HG03066 (cell line): ENCODE measurements at regions not wholly inside any gene's neighbourhood (a gene's known extent, or its start where the extent isn't known, plus 50 kb on each side); places are given as distances from the start of the nearest gene placed in this dataset.

ENCODE experiments used
- ATAC-seq: cut with Tn5 transposase; IDR thresholded peaks from one replicate; pipeline ENCODE4 v1.9.1; 2021; ENCODE audit warnings: low read depth; ENCODE audit not compliant: unreplicated experiment

DNA sequence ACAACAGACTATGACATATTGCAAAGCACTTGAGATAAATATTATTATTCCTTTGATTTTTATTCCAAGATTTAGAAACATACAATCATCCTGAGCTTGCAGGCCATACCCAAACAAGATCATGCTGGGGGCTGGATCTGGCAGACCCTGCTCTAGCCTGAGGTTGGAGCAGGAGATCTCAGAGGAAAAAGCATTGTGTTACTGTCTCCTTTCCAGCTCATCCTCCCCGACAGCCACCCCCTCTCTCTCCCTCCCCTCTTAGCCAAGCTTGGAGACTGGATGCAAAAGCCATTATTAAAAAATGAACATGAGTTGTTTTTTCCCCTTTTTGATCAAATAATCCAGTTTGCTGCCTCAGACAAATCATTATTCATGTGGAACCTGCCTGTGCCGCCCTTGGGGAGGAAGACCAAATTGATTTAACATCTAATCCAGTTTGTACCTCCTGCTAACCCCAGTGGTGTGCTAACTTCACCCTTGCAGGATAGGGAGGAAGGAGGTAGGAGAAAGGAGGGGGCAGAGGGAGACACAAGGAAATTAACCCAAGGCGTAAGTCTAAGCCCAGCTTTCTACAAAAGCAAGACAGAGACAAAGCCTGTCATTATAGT is 565.8 kb upstream of the TBX3 start:
- ATAC-seq, result no peak

DNA sequence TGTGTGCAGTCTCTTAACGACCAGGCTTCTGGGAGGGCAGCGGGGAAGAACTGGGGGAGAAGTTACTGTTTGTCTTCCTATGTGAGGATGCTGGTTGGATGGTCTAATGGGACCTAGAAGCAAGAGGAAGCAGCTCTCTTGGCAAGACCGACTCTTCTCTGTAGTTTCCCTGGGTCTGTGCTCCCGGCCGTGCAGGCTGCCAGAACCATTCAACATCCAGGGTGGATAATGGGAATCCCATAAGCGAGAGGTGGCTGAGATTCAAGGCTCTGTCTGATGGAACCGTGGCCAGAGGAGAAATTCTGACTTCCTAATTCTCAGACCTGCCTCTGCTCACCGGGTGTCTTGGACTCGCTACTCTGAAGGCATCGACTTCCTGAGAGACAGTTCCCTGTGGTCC is 561.0 kb upstream of the TBX3 start:
- no peak for ATAC-seq

DNA sequence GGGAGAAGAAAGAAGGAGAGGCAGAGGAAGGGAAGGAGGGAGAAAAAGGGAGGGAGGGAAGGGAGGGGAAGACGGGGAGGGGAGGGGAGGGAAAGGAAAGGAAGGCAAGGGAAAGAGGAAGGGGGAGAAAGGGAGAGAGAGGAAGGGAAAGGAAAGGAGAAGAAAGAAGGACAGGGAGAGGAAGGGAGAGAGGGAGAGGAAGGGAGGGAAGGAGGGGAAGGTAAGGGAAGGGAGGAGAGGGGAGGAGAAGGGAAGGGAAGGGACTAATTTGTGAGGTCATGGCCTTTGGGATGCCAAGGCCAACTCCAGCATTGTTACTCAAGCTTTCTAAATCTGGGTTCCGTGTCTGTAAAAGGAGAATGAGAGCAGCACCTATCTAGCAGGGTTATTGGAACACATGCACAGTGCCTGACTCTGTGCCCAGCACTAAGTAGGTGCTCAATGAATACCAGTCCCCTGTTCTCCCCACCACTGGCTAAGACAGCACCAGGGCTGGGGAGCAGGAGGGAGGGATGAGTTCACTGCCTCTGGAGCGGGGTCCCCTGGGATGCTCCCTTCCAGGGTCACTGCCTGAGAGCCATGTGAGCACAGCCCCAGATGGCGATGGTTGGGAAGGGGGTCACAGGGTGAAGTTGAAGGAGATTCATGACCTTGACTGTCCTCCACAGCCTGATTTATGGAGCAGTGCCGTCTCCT is 560.1 kb upstream of the TBX3 start:
- ATAC-seq, result no peak

DNA sequence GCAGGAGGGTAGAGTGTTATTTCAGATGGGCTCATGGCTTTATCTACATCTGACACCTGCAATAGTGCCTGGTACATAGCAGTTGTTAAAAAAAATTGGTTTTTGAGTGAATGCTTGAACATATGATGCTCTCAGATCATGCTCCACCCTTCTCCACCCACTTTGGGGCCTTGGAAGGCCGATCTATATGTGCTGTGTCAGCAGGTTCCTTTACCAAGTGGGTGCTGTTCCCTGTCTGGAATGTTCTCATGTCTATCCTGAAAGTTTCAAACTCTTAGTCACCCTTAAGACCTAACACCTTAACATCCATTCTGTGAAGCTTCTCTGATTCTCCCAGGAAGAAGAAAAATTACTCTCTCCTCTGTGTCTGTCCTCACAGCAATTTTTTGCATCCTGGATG is 556.3 kb upstream of the TBX3 start:
- no peak for ATAC-seq

DNA sequence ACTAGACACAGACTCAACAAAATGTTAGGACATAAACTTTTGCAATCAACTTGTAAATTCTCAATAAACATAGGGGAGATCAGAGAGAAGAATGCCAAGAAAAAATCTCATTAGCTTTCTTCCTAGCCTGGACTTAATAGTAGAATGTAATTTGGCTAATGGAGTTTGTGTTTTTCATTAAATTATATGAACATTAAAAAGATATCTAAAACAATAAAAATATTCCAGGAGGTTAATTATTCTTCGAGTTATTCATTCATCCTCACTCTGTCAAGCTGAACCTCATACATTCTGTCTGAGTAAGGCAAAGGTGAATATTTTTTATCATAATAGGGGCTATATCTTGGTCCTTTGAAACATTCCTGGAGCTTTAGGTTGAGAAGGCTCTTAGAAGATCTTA is 551.9 kb upstream of the TBX3 start:
- no peak for ATAC-seq

DNA sequence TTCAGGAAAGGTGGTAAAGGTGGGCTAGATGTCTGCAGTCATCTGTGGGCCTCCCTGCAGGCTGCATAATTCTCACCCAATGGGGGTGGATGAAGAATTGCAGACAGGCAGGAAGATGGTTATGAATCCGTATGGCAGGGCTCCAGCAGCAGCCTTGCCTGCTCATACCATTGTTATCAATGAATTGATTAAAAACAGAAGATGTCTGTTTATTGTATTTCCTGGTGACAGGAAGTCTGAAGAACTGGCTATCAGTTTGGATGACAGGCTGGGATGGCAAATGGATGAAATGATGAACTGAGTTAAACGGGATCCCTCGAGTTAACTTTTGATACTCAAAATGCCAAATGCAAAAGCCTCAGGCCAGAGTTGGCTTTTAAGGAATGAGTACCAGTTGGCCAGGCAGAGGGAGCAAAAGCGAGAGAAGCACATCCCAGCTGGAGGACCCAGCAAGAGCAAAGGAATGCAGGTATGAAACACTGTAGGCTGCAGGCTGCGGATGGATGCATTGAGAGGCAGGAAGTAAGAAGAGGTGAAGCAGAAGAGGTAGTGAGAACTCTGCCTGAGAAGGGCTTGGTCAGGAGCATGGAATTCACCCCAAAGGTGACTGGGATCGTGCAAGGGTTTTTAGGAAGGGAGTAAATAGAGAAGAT is 550.0 kb upstream of the TBX3 start:
- ATAC-seq, result no peak

DNA sequence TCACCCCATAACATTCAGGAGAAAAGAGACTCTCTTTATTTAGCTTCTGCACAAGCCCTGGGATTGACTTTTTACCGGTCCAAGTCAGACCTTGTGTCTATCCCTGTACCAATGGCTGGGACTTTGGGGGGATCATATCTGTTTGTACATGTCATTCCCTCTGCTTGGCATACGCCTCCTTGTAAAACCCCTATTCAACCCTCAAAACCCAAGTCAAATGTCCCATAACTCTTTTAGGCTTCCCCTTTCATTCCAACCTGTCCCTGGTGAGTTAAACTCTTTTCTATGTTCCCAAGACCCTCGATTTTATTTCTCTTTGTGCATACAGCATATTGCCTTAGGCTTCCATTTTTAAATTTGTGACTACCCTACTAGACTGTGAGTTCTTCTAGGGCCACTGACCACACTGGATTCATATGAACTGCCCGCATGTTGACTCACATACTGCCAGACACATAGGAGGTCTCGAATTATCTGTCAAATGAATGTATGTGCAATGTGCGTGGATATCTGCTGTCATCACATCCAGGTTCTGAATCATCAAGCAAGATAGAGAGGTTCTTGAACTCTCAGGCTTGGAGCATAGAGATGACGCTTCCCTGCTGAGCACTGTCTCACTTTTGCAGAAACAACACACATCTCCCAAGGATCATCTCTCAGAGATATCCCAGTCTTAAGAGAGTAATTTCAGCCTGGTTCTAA is 548.6 kb upstream of the TBX3 start:
- no peak for ATAC-seq

DNA sequence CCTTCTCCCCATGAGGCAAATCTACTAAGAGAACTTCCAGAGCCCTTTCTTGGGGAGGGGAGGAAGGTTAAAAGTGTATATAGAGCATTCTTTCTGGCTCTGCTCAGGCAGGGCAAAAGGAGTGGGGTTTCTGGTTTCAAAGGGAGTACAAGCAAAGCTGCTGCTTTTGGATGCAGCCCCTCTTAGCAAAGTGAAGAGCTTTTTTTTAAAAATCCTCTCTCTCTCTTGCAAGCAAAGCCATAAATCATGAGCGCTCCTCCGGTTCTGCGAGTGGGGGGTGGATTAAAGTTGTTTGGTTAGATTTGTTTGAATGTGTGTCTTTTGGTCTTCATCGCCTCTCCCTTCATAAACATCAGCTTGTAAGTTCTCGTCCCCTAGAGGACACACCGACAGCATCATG is 546.6 kb upstream of the TBX3 start:
- ATAC-seq, result no peak

DNA sequence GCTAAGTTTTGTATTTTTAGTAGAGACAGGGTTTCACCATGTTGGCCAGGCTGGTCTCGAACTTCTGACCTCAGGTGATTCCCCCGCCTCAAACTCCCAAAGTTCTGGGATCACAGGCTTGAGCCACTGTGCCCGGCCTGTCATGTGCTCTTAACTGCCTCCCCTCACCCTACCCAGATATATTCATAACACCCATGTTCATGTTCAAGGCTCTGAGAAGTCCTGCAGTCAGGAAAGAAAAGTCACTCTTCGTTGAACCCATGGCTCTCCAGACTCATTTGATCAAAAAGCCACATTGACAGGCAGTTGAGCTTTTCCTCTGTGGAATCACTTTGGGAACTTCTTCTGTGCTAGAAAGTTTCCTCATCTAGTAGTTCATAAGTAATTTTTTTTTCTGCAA is 545.5 kb upstream of the TBX3 start:
- ATAC-seq, result no peak

DNA sequence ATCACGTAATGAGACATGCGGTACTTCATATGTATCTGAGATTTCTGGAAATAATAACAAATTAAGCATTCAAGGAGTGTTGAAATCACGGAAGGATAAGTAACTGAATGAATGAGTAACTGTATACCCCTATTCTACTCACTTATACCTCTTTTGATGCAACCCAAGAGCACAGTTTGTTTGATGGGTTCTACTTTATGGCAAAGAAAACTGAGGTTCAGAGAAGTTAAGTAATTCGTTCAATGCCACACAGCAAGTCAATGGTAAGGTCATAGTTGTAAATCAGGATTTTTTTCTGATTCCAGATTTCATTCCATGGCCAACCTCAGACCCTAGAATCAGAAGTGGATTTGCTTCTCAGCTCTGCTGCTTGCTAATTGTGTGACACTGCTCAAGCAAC is 544.5 kb upstream of the TBX3 start:
- no peak for ATAC-seq

DNA sequence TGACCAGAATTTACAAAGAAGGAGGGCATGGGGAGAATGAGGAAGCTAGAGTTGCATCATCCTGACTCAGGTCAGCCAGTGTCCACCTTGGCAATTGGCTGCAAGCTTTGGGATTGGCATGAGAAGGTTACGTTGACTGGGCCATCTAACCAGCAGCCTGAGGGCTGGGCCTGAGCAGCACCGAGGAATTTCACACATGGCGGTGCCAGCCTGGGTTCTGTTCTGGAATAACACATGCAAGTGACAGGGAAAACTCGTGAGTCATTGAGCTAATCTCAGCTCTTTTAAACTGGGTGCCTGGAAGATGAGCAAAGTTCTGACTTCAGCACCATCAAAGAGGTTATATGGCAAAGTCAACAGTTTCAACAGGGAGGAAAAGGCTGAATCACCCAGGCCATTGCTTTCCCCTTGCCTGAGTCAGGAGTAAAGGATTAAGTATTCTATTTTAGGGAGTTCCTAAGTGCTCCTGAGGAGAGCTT is 543.2 kb upstream of the TBX3 start:
- no peak for ATAC-seq

DNA sequence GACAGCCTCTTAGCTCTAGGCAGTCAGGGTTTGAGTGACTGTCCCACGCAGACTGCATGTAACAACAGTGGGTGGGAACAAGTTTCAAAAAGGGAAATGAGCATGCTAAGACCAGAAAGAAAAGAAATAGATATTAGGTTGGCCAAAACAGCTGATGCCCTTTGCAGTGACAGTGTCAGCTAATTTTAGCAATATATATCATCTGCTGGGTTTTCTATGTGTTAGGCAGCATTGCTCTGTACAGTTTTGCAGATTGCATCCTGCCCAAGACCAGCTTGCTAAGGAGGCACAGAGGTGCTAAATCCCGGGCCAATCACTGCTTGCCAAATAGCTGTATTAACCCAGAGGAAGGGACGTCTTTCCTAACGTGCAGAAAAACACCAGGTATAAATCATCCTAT is 541.9 kb upstream of the TBX3 start:
- ATAC-seq, result no peak

DNA sequence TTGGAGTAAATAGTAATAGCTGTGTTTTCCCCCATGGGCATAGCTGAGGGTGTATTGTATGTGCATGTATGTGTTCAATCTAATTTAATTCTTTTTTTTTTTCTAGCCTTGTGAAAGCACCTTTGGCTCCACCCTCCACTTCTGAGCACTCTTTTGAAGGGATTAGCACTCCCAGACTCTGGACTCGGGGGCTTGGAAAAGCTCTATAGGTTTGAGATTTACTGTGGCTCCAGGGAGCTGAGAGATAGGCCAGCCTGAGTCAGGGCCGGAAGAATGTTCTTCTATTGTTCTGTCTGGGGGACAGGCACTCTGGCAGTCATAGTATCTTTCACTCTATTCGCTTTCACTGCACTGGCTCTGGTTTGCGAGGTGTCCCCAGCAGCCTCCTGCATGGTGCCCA is 540.0 kb upstream of the TBX3 start:
- no peak for ATAC-seq

DNA sequence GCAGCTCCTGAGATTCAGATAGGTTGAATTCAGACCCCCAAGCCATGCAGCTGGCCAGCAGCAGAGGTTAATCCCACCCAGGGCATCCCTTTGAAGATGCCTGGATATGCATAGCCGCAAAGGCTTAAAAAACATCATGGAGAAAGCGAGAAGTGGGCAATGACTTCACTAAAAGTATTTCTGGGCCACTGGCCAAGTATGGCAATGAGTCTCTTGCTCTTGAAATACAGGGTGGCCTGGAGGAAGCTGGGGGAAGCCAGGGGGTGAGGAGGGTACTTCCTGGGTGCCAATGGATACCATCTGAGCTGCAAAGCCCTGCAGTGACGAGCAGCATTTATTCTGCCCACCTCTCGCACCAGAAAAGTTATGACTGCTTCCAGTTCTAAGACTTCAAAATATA is 539.3 kb upstream of the TBX3 start:
- no peak for ATAC-seq

DNA sequence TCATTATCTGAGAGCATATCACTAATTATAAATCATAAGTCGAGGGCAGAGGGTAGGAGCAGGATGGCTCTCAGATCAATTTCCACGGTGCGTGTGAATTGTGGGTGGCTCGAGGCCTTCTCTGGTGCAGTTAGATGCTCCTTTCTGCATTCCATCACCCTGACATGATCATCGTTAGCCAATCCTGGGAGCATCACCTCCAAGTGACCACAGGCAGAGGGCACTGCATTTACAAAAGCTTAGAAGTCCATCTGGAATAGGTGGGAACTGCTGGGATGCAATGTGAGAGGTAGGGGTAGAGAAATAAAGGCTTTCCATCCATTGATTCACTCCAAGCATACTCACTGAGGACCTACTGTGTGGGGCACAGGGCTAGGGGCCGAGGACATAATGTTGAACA is 538.2 kb upstream of the TBX3 start:
- ATAC-seq, result no peak

DNA sequence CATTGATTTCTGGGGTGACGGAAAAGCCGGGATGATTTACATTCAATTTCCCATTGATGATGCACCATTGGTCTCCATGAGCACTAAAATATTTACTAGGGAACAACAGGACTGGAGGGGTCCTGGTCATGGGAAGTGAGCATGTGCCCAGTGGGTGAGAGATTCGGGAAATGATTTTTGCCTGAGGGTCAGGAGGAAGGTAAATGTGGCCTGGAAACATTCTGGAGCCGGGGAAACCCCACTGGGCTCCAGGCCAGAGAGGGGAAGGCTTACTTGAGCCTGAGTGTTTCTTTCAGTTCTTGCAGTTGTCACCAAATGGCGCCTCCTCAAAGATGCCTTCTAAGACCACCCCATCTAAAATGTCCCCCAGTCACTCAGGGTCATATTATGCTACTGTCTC is 532.3 kb upstream of the TBX3 start:
- no peak for ATAC-seq

DNA sequence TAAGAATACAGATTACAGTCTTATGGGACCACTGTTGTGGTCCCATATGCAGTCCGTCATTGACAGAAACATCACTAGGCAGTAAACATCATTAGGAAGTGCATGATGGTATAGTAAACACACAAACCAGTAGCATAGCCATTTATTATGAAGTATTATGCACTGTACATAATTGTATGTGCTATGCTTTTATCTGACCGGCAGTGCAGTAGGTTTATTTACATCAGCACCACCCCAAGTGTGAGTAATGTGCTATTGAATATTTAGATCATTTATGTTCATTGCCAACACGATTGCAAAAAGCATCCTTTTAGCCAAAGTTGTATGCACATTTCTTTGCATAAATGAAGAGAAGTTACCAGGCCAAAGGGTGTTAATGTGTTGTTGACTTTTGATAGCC is 531.6 kb upstream of the TBX3 start:
- ATAC-seq, result no peak

DNA sequence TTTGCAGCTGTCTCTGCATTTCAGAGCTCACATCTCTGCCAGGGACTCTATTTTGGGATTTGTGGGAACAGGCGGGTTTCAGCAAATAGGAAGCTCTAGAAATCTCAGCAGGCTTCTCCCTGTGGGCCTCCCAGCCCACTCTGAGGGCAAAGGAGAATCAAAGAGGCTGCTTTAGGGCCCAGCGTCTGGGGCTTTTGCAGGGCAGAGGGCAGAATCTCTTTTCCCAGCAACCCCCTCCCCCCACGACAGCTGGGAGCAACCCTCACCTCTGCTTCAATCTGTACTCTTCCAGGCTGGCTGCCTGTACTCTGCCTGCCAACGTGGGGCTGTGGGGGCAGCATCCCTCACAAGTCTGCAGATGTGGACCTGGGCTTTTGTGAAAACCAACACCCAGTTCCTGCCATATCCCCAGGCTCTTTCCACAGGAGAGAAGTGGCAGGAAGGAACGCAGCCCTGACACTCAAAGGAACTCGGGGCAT is 529.6 kb upstream of the TBX3 start:
- no peak for ATAC-seq

DNA sequence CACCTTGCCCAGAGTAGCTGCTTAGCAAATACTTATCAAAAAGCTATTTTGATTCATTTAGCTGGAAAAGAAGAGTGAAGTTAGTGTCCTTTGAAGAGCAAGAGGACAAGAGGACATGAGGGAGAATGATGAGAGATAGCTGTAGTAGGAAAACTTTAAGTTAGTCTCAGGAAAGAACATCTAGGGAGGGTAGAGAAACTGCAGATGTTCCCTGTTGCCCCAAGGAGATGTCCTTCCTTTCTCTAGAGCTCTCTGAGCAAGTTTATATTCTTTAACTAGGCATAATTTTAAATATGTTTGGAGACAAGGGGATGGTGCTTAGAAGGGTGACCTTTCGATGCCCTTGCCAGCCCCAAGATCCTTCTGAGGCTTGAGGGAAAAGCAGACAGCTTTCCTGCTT is 529.1 kb upstream of the TBX3 start:
- no peak for ATAC-seq

DNA sequence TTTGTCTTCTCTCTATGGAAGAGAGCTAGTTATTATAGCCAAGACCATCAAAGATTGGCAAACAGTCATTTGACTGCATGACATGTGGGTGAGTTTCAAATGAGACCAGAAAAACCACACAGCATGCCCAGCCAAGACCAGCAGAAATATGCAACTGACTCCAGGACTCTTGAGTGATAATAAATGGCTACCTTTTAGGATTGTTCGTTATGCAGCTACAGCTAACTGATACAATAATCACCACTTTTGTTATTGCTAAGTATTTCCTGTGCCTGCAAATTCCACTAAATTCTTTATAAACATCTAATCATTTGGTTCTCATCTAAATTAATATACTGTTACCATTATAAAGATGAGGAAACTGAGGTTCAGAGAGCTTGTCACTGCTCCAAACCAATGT is 528.4 kb upstream of the TBX3 start:
- ATAC-seq, result no peak

DNA sequence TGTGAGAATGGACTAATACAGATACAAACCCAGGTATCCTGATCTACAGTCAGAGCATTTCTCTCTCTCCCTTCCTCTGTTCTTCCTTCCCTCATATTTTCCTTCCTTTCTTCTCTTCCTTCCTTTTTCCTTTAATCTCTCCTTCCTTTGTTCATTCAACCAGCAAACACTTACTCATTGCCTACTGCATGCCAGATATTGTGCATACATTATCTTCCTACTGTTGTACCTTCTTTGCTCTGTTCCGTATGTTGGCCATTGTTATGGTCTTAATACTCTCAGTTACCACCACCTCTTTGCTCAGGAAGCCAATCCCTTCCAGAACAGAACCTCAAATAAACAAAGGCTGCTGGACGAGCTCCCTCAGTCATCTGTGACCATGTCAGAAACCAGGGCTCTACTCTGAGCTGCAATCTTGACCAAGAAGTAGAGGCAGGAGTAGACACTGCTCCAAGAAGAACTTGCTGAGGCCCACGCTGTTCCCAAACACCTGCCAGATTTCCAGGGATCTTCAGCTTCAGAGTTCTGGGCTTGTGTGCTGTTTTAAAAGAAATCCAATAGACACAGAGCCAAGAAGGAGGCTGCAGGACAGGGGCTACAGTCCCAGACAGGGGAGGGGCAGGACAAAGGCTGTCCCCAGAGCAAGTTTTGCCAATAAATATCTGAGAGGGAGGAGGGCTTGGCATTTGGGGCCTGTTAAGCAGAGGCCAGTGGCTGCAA is 526.7 kb upstream of the TBX3 start:
- no peak for ATAC-seq
